ENCODE measurements at regions not wholly inside any gene's neighbourhood (a gene's known extent, or its start where the extent isn't known, plus 50 kb on each side); places are given as distances from the start of the nearest gene placed in this dataset.

DNA sequence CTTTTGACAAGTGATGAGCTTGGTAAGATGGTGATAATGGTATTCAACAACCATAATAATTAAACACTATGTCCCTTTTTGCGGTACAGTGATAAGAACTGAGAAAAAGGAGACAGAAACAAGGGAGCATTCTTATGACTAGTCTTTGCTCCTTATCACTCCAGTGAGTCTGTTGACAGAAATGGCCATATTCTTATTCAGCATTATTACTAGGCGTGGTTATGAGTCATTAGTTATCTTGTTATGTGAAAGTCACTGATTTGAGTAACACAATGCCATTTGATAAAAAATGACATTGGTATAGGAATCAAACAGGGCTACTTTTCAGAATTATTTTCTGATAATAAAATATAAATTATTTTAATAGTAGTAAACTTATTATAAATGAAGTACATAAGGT, 193.5 kb downstream of the C3orf38 start:
- no peak for TF ChIP-seq EP300 (IDR thresholded peaks at IDR 0.05)
- TF ChIP-seq POLR2A (IDR thresholded peaks at IDR 0.05): no peak
